ENCODE measurements at regions not wholly inside any gene's neighbourhood (a gene's known extent, or its start where the extent isn't known, plus 50 kb on each side); places are given as distances from the start of the nearest gene placed in this dataset.

GRCh38 chr7:113379746-113380145, 261.4 kb upstream of the SMIM30 start:
- 90 to 92% methylated on average over 3 of the region's 3 CpGs for WGBS, 2 donors
- TF ChIP-seq, protein P1, sequence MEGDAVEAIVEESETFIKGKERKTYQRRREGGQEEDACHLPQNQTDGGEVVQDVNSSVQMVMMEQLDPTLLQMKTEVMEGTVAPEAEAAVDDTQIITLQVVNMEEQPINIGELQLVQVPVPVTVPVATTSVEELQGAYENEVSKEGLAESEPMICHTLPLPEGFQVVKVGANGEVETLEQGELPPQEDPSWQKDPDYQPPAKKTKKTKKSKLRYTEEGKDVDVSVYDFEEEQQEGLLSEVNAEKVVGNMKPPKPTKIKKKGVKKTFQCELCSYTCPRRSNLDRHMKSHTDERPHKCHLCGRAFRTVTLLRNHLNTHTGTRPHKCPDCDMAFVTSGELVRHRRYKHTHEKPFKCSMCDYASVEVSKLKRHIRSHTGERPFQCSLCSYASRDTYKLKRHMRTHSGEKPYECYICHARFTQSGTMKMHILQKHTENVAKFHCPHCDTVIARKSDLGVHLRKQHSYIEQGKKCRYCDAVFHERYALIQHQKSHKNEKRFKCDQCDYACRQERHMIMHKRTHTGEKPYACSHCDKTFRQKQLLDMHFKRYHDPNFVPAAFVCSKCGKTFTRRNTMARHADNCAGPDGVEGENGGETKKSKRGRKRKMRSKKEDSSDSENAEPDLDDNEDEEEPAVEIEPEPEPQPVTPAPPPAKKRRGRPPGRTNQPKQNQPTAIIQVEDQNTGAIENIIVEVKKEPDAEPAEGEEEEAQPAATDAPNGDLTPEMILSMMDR (IDR thresholded peaks at IDR 0.05), result no peak
- no peaks in the 10 kb centered on the region for H3K36me3 ChIP-seq
- intact Hi-C loops (cut with DNase I), result no loop called here
- H3K4me3 ChIP-seq, result no peak overlapping the region
- DNase-seq (no peak), ATAC-seq (no peak)
- no peaks in the 10 kb centered on the region for H3K4me1 ChIP-seq
- H3K27me3 ChIP-seq, result no peaks in the 10 kb centered on the region
- H3K9me3 ChIP-seq, result no peaks in the 10 kb centered on the region
- H3K27ac ChIP-seq, result no peak overlapping the region

DNA sequence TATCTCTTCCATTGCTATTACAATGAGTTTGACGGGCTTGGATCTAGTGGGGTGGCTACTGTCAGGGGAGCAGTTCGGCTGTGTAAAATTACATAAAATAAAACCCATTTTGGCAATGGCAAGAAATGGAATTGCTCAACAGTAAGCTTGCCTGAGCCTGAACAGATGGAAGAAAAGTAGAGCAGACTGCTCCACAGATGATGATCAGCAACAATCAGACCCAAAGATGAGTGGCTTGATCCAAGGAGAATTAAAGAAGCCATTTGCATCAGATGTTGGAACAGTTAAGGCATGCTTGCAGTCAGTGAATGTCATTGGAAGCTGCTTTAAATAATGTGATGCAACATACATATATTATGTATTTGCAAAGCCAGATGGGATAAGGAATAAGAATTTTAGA, 256.6 kb upstream of the SMIM30 start:
- TF ChIP-seq, protein P1 (IDR thresholded peaks at IDR 0.05), result no peak
- WGBS, 2 donors, result 67 to 78% methylated on average over 2 of the region's 2 CpGs
- Histone ChIP-seq H3K9me3 (no peaks in the 10 kb centered on the region), H3K36me3 (no peaks in the 10 kb centered on the region), H3K27me3 (no peaks in the 10 kb centered on the region), H3K4me3 (no peak overlapping the region), H3K4me1 (no peaks in the 10 kb centered on the region), H3K27ac (no peak overlapping the region)
- no peak for DNase-seq
- intact Hi-C loops (cut with DNase I), result no loop called here
- no peak for ATAC-seq

DNA sequence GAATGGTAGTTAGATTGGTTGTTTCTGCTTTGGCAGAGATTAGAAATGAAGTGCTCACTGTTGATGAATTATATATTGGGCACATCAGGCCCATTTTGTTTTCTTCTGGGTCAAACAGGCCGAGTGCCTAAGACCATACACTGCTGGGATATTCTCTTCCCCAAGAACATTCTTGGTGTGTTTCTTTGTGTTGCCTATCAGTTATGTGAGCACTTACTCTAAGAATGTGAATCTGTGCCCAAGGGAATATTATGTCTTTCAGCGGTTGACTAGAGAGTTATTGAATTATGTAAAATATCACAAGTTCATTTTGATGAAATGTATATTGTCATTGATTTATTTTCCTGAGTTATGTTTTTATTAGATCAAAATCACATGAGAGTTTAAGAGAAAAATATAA, 255.5 kb upstream of the SMIM30 start:
- DNase-seq, result no peak
- Histone ChIP-seq H3K9me3 (no peaks in the 10 kb centered on the region), H3K27me3 (no peaks in the 10 kb centered on the region), H3K36me3 (no peaks in the 10 kb centered on the region), H3K27ac (no peak overlapping the region), H3K4me1 (no peaks in the 10 kb centered on the region), H3K4me3 (no peak overlapping the region)
- WGBS, 2 donors, result 60 to 66% methylated on average over 2 of the region's 2 CpGs
- no peak for ATAC-seq
- intact Hi-C loops (cut with DNase I), result no loop called here
- TF ChIP-seq, protein P1 (IDR thresholded peaks at IDR 0.05), result no peak

GRCh38 chr7:113371416-113372043, 253.2 kb upstream of the SMIM30 start:
- TF ChIP-seq, protein P1 (IDR thresholded peaks at IDR 0.05), result no peak
- H3K4me3 ChIP-seq, result no peak overlapping the region
- H3K27me3 ChIP-seq, result no peaks in the 10 kb centered on the region
- H3K27ac ChIP-seq, result no peak overlapping the region
- no peaks in the 10 kb centered on the region for H3K9me3 ChIP-seq
- ATAC-seq (peak in 1 of 8 donors; percentile 22), DNase-seq (no peak)
- intact Hi-C loops (cut with DNase I), result no loop called here
- WGBS, 2 donors, result 72 to 74% methylated on average over 4 of the region's 4 CpGs
- no peaks in the 10 kb centered on the region for H3K4me1 ChIP-seq
- H3K36me3 ChIP-seq, result no peaks in the 10 kb centered on the region
